Stimulated activated naive CD8-positive, alpha-beta T cell treated with anti-CD3 and anti-CD28 coated beads, Interleukin-15, Interleukin-2, amounts not matched to agents 100 ng/mL and 50 ng/mL, for 24 hours (primary cell): ENCODE measurements at regions not wholly inside any gene's neighbourhood (a gene's known extent, or its start where the extent isn't known, plus 50 kb on each side); places are given as distances from the start of the nearest gene placed in this dataset.

ENCODE experiments used
- H3K27ac Mint-ChIP-seq: one replicate; pipeline ENCODE4 v1.8.0; 2021; ENCODE audit warnings: mild to moderate bottlenecking, mixed read lengths
- H3K27me3 Mint-ChIP-seq: one replicate; pipeline ENCODE4 v1.8.0; 2021; ENCODE audit warnings: mixed read lengths
- H3K36me3 Mint-ChIP-seq: one replicate; pipeline ENCODE4 v1.8.0; 2021; ENCODE audit warnings: low read depth, mixed read lengths
- H3K4me1 Mint-ChIP-seq: one replicate; pipeline ENCODE4 v1.8.0; 2021; ENCODE audit warnings: low read depth, mixed read lengths
- H3K4me3 Mint-ChIP-seq: one replicate; pipeline ENCODE4 v1.8.0; 2021; ENCODE audit warnings: mild to moderate bottlenecking, mixed read lengths
- H3K9me3 Mint-ChIP-seq: one replicate; pipeline ENCODE4 v1.8.0; 2021; ENCODE audit warnings: mixed read lengths

GRCh38 chr3:13171704-13172643 is 98.7 kb upstream of the IQSEC1 start:
- no peak overlapping the region for H3K27ac Mint-ChIP-seq
- no peaks in the 10 kb centered on the region for H3K9me3 Mint-ChIP-seq
- no peak overlapping the region for H3K4me3 Mint-ChIP-seq
- H3K27me3 Mint-ChIP-seq, result no peaks in the 10 kb centered on the region
- H3K36me3 Mint-ChIP-seq, result no peaks in the 10 kb centered on the region
- H3K4me1 Mint-ChIP-seq, result no peaks in the 10 kb centered on the region

DNA sequence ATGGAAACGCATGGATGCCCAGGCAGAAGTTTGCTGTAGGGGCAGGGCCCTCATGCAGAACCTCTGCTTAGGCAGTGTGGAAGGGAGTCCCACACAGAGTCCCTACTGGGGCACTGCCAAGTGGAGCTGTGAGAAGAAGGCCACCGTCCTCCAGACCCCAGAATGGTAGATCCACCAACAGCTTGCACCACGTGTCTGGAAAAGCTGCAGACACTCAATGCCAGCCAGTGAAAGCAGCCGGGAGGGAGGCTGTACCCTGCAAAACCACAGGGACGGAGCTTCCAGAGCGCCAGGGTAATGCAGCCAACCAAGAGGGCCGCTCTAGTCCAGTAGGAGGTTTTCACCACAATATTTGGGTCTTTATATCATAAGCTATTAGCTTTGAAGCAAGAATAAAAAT is 97.1 kb upstream of the IQSEC1 start:
- Mint-ChIP-seq H3K27ac (no peak overlapping the region), H3K4me3 (no peak overlapping the region), H3K36me3 (no peaks in the 10 kb centered on the region), H3K27me3 (no peaks in the 10 kb centered on the region), H3K4me1 (no peaks in the 10 kb centered on the region), H3K9me3 (no peaks in the 10 kb centered on the region)

GRCh38 chr3:13168391-13168790 is 95.2 kb upstream of the IQSEC1 start:
- Mint-ChIP-seq H3K27ac (no peak overlapping the region), H3K27me3 (no peaks in the 10 kb centered on the region), H3K9me3 (no peaks in the 10 kb centered on the region), H3K4me3 (no peak overlapping the region), H3K4me1 (no peaks in the 10 kb centered on the region), H3K36me3 (no peaks in the 10 kb centered on the region)

- Mint-ChIP-seq H3K36me3 (no peaks in the 10 kb centered on the region), H3K27ac (no peak overlapping the region), H3K4me1 (no peaks in the 10 kb centered on the region), H3K4me3 (no peak overlapping the region), H3K9me3 (no peaks in the 10 kb centered on the region), H3K27me3 (no peaks in the 10 kb centered on the region)
Measured at GRCh38 chr3:13167829-13168228, 94.6 kb upstream of the IQSEC1 start.

GRCh38 chr3:13167064-13167743 is 94.0 kb upstream of the IQSEC1 start:
- H3K36me3 Mint-ChIP-seq, result no peaks in the 10 kb centered on the region
- no peaks in the 10 kb centered on the region for H3K9me3 Mint-ChIP-seq
- no peak overlapping the region for H3K4me3 Mint-ChIP-seq
- no peaks in the 10 kb centered on the region for H3K4me1 Mint-ChIP-seq
- no peaks in the 10 kb centered on the region for H3K27me3 Mint-ChIP-seq
- H3K27ac Mint-ChIP-seq, result no peak overlapping the region

DNA sequence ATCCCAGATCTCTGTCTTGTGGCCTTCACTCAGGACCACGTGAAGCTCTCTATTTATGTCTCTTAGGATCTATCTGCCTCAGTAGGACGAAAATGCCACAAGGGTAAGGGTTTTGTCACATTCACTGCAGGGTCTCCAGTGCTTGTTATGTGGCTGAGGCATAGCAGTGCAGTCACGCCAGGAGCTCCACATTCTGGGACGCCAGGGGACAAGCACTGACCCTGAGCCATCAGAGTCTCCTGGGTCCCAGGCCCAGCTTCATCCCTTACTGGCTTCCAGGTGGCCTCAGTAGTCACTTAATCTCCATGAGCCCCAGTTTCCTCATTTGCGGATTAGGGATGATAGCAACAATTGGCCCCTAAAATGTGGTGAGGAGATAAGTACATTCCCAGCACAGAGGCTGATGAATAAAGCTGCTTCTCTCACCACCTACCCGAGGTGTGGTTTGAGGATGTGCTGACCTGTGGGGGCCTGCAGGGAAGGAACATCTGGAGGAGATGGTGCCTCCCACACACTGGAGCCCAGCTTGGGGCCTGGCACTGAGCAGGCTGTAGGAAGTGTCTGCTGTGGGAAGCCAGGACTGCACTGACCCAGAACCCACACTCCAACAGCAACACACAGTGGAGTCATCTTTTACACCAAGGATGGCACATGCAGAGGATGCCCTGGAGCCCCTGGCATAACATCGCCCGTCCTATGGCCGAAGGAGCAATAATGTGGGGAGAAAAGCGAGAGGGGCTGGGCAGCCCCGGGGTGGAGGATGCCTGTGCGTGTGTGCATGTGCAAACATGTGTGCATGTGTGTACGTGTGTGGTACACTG is 93.2 kb upstream of the IQSEC1 start:
- Mint-ChIP-seq H3K27me3 (no peaks in the 10 kb centered on the region), H3K27ac (no peak overlapping the region), H3K9me3 (no peaks in the 10 kb centered on the region)

DNA sequence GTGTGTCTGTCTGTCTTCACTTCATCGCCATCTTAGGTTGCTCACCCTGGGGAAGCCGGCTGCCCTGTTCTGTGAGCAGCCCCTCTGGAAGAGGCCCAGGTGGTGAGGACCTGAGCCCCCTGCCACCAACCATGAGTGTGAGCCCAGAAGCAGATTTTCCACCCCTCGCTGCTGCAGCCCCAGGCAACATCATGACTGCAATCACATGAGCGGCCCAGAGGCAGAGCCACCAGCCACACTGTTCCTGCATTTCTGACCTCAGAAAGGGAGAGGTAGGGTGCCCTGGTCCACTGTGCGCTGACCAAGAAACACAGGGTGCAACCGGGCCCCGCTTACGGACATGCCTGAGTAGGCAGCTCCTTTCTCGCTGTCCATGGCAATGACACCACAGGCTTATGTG is 92.3 kb upstream of the IQSEC1 start:
- Mint-ChIP-seq H3K4me1 (no peaks in the 10 kb centered on the region), H3K27me3 (no peaks in the 10 kb centered on the region), H3K36me3 (no peaks in the 10 kb centered on the region), H3K4me3 (no peak overlapping the region), H3K27ac (no peak overlapping the region), H3K9me3 (no peaks in the 10 kb centered on the region)

More for the DNA sequence above, 93.2 kb upstream of the IQSEC1 start:
- Mint-ChIP-seq H3K4me3 (no peak overlapping the region), H3K36me3 (no peaks in the 10 kb centered on the region), H3K4me1 (no peaks in the 10 kb centered on the region)

DNA sequence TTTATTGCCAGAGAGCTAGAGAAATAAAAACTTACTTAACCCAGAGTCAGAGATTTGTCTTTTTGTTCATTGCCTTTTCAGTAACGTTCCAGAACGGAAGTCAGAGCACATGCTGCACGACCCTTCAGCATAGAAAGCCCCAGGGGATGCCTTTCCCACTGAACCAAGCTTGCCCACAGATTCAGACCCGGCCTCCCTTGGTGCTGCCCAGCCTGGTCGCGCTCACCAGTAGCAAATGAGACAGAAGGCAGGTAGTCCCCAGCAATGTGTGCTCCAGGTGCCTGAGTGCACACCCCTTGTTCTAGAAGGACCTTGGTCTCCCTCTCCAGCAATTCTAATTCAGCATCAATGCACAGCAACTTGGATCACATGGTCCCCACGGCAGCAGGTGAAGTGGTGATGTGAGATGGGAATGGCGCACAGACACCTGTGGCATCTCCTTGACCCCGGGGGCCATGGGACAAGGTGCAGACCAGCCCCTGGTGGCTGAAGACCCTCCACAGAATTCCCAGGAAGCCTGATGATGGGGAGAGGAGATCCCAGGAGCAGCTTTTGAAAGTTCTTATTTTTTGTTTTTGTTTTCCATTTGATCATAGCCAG is 91.8 kb upstream of the IQSEC1 start:
- Mint-ChIP-seq H3K4me1 (no peaks in the 10 kb centered on the region), H3K36me3 (no peaks in the 10 kb centered on the region), H3K4me3 (no peak overlapping the region), H3K27ac (no peak overlapping the region), H3K27me3 (no peaks in the 10 kb centered on the region), H3K9me3 (no peaks in the 10 kb centered on the region)

GRCh38 chr3:13163848-13164382 is 90.7 kb upstream of the IQSEC1 start:
- H3K4me3 Mint-ChIP-seq, result no peak overlapping the region
- H3K27me3 Mint-ChIP-seq, result no peaks in the 10 kb centered on the region
- H3K9me3 Mint-ChIP-seq, result no peaks in the 10 kb centered on the region
- H3K36me3 Mint-ChIP-seq, result no peaks in the 10 kb centered on the region
- H3K4me1 Mint-ChIP-seq, result no peaks in the 10 kb centered on the region
- no peak overlapping the region for H3K27ac Mint-ChIP-seq

- no peak overlapping the region for H3K27ac Mint-ChIP-seq
- H3K4me1 Mint-ChIP-seq, result no peaks in the 10 kb centered on the region
- H3K36me3 Mint-ChIP-seq, result no peaks in the 10 kb centered on the region
- no peak overlapping the region for H3K4me3 Mint-ChIP-seq
- no peaks in the 10 kb centered on the region for H3K27me3 Mint-ChIP-seq
- no peaks in the 10 kb centered on the region for H3K9me3 Mint-ChIP-seq
Measured at GRCh38 chr3:13162549-13163320, 89.5 kb upstream of the IQSEC1 start.

DNA sequence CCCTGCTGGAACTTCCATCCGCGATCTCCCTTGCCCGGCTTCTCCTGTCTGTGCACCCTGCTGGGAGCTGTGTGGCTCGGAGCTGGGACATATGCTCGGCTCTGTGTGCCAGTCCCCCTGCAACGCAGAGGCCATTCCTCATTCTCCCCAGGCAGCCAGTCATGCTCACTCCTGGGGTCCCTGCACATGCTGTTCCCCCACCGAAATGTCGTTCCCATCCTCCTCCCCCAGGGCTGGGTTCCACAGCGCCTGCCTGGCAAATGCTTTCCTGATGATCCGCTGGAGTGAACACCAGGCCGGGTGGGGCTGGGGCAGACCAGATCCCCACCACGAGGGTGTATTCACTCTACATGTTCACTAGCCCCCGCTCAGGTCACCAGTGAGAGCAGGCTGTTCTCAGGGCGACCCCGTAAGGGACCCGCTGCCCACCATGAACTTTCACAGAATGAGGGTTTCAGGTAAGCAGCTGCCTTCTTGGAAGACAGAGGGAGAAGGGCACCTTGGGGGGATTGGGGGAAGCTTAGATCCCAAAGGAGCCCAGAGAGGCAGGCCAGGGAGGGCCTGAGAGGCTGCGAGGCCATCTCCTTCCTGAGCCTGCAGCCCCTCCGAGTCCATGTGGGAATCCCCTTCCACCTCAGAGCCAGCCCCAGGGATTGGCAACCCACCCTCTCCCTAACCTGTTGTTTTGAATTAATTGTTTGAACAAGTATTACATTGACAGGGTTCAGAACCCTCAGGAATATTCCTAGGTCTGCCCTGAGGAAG is 88.7 kb upstream of the IQSEC1 start:
- Mint-ChIP-seq H3K27ac (no peak overlapping the region), H3K4me1 (no peaks in the 10 kb centered on the region), H3K4me3 (no peak overlapping the region), H3K36me3 (no peaks in the 10 kb centered on the region), H3K27me3 (no peaks in the 10 kb centered on the region), H3K9me3 (no peaks in the 10 kb centered on the region)

GRCh38 chr3:13161021-13161759 is 88.0 kb upstream of the IQSEC1 start:
- H3K4me3 Mint-ChIP-seq, result no peak overlapping the region
- H3K4me1 Mint-ChIP-seq, result no peaks in the 10 kb centered on the region
- peaks cover 4% of the 10 kb centered on the region for H3K27me3 Mint-ChIP-seq
- no peak overlapping the region for H3K27ac Mint-ChIP-seq
- H3K9me3 Mint-ChIP-seq, result peaks cover 4% of the 10 kb centered on the region
- H3K36me3 Mint-ChIP-seq, result peaks cover 4% of the 10 kb centered on the region

DNA sequence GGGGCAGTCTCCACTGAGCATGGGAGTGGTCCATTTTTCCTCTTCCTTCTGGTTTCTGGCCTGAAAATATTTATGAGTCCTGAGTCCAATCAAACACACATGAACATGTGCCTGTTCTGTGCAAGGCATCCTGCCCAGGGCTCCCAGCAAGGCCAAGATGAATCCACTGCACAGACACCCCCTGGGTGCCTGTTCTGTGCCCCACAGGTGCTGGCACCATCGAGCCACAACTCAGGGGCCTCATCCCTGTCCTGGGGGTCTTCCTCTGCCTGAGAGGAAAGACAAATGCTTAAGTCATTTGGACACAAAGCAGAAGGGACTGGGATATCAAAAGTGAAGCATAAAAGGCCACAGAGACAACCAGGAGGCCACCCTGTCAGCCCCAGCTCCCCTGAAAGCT is 87.4 kb upstream of the IQSEC1 start:
- peaks cover 6% of the 10 kb centered on the region for H3K9me3 Mint-ChIP-seq
- peaks cover 5% of the 10 kb centered on the region for H3K36me3 Mint-ChIP-seq
- H3K27ac Mint-ChIP-seq, result no peak overlapping the region
- no peak overlapping the region for H3K4me3 Mint-ChIP-seq
- peaks cover 6% of the 10 kb centered on the region for H3K27me3 Mint-ChIP-seq
- no peaks in the 10 kb centered on the region for H3K4me1 Mint-ChIP-seq
